HUDEP-2 (cell line): ENCODE measurements at regions not wholly inside any gene's neighbourhood (a gene's known extent, or its start where the extent isn't known, plus 50 kb on each side); places are given as distances from the start of the nearest gene placed in this dataset.
A peak's percentile ranks its signal among the peaks of the same experiment; 100 is the strongest.

Experiments
- DNase-seq, 76 experiments: peaks; one replicate each; lab custom pipeline; 2025; ENCODE audit not compliant: unreplicated experiment in 76 of 76; lab: John Stamatoyannopoulos, UW

DNA sequence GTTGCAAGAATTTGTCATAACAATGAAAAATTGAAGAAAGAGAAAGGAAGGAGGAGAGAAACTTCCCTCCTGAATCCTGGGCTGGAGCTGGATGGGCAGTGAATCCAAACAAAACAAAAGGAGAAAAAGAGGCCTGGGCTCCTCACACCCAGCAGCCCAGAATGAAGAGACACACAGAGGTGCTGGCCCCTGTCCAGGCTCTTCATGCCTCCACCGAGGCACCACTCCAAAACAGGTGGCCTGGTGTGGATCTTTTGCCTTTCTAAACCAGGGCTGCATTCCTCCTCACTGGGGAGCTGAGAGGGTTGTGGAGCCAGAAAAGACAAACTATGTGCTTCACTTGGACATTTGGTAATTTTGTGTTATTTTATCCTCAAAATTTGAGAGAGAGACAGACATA, 76.0 kb downstream of the FAM124B start:
- no peak for DNase-seq

- DNase-seq = no peak
Measured at GRCh38 chr2:224324604-224325003, 77.3 kb downstream of the FAM124B start.

- DNase-seq = no peak
Measured at GRCh38 chr2:224320660-224321059, 81.2 kb downstream of the FAM124B start.

GRCh38 chr2:224319750-224320149, 82.2 kb downstream of the FAM124B start:
- DNase-seq = no peak

DNA sequence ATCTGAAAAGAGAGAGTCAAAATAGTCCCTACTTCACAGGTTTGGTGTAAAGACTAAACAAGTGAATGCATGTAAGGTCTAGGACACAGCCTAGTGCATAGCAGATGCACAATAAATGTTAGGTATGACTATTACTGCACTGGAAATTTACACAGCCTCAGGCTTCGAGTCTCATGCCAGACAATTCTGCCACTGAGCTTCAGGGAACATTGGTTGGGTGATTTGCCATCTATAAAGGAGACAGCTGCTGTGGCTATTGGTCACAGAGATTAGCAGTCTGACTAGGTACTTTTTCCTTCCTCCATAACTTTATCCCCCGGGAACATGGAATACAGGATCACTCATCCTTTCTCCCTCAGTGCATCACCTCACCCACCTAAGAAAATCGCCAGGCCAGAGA, 89.2 kb downstream of the FAM124B start:
- no peak for DNase-seq

GRCh38 chr2:224310943-224311625, 90.8 kb downstream of the FAM124B start:
- DNase-seq = no peak

DNA sequence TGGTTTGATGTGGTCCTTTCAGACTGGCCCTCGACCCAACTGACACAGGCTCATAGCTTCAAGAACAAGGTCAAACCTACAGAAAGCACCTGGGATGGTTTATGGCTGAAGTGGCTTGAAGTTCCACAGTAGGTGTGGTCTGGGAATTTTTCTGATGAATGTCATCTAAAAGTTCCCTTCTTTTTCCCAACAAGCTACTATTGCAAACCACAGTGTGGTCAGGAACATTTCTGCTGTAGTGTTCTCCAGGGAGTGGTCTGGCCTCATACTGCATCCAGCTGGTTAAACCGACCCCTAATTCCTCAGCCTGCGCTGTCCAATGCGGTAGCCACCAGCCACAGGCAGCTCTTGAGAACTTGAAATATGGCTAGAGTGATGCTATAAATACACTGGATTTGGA, 92.7 kb downstream of the FAM124B start:
- DNase-seq = no peak

- DNase-seq = no peak
Measured at GRCh38 chr2:224308272-224308911, 93.5 kb downstream of the FAM124B start.

DNA sequence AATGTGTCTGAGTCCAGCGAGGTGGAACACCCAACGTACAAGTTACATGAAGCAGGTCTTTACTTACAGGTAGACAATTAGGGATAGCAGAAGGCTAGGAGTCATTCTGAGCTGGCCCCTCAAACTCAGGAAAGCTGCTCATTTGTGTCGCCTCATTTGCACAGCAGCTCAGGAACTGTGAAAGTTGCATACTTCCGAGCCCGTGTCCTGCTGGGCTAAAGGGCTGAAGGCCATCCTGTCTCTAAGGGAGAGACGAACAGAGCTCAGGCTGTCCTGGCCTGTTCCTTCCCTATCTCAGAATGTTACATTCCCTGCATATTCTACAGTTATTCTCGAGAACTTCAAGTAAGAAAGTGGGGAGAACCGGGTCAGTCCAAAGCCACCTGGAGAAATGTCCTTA, 99.0 kb downstream of the FAM124B start:
- DNase-seq = no peak

DNA sequence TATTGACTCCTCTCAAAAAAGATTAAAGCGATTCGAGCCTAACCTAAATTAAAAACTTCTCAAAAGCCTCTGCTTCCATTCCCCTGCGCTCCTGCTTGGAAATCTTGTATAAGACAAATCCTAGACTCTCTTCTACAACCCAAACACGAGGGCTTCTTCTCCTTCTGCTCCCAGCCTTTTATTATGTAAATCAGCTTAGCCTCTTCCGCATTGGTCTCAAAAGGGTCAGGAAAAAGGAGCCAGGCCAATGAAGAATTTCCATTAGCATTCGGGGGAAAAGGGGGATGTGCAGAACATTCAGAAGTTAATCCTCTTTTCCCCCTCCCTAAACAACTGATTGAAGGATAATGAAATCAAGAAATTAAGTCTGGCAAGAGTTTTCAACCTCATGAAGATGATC, 107.9 kb downstream of the FAM124B start:
- no peak for DNase-seq

DNA sequence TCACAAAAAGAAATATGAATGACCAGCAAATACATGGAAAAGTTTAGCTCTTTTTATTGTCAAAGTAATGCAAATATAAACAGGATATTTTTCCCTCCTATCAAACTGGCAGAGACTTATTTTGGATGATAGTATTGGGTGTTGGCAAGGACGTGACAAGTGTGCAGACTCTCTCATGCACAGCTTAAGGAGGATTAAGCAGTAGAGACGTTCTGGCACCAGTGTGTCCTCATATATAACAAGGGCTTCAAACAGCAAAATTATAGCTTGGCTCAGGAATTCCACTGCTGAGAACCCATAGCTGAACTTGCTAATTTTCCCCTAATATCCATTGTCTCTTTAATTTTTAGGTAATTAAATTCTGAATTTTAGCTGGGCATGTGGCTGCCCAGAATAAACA, 114.4 kb downstream of the FAM124B start:
- no peak for DNase-seq

GRCh38 chr2:224286923-224287322, 115.0 kb downstream of the FAM124B start:
- peak in 1 of 76 experiments; percentile 4 for DNase-seq

DNA sequence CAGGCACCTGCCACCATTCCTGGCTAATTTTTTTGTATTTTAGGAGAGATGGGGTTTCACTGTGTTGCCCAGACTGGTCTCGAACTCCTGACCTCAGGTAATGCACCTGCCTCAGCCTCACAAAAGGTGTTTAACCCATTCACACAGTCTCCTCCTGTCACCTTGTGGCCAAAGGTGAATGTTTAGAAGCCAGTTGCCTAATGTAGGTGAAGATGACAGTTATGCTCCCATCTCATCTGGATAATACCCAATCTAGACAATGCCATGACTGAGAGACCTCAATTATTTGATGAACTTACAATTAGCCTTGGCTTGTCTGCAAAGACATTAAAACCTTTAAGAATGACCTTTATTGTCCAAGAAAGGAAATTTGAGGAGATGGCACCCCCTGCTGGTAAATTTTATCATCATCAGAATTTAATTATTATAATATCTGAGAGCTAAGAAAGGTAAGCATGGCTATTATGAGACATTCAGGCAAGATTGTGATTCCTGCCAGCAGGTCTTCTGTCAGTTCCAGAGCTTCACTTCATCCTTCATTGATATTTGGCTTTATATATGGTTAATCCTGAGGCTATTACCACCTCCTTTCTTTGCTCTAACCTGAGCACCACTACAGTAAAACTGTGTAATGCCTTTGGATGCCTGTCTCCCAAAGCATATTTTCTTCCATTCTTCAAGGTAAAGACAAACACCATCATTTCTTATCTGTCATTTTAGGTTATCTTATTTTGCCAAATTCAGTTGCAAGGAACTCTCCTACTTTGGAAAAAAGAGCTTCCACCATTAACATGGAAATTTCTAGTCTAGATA, 117.6 kb downstream of the FAM124B start:
- DNase-seq = peak in 12 of 76 experiments; percentile 2 to 25 (median 12)

DNA sequence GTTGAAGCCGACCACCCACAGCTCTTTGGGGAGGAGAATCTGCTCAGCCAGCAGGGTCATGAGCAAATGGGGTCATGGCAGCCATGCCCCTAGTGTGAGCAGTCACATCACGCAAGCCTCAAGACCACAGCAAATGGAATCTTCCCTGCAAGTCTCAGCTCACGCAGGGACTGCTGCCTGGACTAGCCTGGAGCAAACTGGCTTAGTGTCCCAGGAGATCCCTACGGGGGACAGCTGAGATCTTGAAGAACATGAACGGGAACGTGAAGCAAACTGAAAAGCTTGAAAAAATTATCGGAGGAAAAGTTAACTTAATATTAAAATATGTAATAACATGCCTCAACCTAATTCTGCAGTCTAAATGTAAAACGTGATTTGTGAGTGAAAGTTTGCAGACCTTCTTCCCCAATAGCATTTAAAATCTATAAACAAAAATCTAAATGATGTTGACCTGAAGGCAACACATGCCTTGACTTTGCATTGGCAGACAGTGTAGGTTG, 118.4 kb downstream of the FAM124B start:
- DNase-seq = no peak

DNA sequence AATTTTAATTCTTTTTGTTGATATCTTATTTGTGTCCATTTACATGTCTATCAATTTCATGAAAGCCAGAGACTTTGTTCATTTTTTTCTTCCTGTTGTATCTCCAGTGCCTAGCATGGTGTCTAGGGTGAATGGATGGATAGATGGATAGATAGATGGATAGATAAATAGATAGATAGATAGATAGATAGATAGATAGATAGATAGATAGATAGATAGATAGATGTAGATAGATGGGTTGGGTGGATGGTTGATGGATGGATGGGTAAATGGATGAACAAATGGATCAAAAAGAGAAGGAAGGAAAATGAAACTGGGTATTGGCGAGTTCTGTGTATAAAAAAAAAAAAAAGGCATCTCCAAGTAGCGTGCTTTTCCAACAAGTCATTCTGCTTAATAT, 120.5 kb downstream of the FAM124B start:
- no peak for DNase-seq

DNA sequence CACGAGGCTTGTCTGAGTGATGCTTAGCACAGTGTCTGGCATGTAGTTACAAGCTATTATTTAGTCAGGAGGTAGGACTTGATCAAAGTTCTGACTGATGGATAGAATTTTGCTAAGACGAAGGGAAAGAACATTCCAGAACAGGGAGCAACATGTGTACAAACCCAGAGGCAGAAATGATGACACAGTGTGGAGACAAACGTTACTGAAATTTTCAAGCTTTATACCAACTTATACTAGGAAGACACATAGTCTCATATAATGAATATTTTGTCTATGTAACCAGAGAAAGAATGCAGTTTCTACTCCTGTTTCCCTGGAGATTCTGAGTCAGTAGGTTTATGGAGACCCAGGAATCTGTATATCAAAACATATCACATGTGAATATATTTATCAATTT, 123.4 kb downstream of the FAM124B start:
- no peak for DNase-seq

- no peak for DNase-seq
Measured at GRCh38 chr2:224276251-224276650, 125.7 kb downstream of the FAM124B start.

GRCh38 chr2:224272237-224272910, 129.5 kb downstream of the FAM124B start:
- DNase-seq = no peak

DNA sequence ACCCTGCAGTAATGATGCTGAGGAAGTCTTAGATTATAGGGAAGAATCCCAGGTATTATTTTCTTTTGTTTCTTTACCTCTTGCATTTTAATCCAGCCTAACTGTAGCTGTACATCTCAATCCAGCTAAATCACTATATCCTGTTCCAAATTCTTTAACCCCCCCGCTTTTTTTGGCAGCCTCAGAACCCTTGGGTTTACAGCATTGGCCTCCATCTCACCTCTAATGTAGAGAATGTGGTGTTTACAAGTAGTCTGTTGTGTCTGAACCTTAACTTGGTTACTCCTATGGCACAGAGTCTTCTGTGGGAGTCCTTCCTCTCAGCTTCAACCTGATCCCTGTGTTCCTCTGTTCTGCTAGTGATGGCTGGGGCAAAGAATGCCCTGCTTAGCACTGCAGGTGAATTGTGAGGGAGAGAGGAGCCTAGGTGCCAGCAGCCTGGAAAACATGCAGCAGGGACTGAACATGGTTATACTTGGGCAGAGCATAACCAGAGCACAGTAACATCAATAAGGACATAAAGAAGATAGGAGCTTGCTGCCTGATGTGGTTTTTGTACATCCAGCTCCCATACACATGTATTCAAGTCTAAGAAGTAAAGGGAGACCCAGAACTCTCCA, 130.2 kb downstream of the FAM124B start:
- no peak for DNase-seq

DNA sequence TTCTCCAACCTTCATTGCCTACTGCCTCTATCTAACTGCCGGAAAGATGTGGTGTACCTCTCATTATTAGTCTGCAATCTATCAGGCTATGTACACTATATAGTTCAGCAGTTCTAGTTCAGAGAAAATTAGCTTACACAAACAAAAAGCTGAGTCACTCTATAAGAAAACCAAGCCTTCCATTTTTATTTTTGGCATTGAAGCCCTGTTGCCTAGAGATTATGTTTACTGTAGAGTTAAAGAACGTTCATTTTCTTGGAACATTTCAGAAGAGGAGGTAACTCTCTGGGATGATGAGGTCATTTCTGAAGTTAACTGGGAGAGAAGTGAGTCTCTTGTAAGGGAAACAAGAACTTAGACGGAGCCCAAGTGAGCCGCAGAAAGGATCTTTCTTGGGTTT, 133.5 kb downstream of the FAM124B start:
- DNase-seq = no peak

- DNase-seq = no peak
Measured at GRCh38 chr2:224264259-224264658, 137.6 kb downstream of the FAM124B start.
